Adipocyte (in vitro differentiated cells): ENCODE measurements at regions not wholly inside any gene's neighbourhood (a gene's known extent, or its start where the extent isn't known, plus 50 kb on each side); places are given as distances from the start of the nearest gene placed in this dataset.

Experiments used
- DNase-seq: peaks from one replicate; pipeline ENCODE4 v3.0.0-alpha.2; 2015; ENCODE audit warnings: low read depth
- H3K27me3 ChIP-seq: replicated peaks from 2 replicates; pipeline ENCODE4 v1.7.0; 2013; ENCODE audit warnings: mild to moderate bottlenecking, low read length, moderate library complexity; ENCODE audit not compliant: control insufficient read depth, insufficient read depth
- H3K36me3 ChIP-seq: 2 replicates; pipeline ENCODE4 v1.7.0; 2013; ENCODE audit warnings: low read length, mild to moderate bottlenecking, moderate library complexity; ENCODE audit not compliant: control insufficient read depth, insufficient read depth, severe bottlenecking
- H3K4me1 ChIP-seq: 2 replicates; pipeline ENCODE4 v1.7.0; 2013; ENCODE audit warnings: mild to moderate bottlenecking, low read length, moderate library complexity; ENCODE audit not compliant: control insufficient read depth, insufficient read depth
- H3K4me3 ChIP-seq: 2 replicates; pipeline ENCODE4 v1.7.0; 2013; ENCODE audit warnings: mild to moderate bottlenecking, low read length, moderate library complexity
- H3K9ac ChIP-seq: 2 replicates; pipeline ENCODE4 v1.7.0; 2013; ENCODE audit warnings: mild to moderate bottlenecking, low read length, moderate library complexity
- H3K9me3 ChIP-seq: 2 replicates; pipeline ENCODE4 v1.7.0; 2013; ENCODE audit warnings: mild to moderate bottlenecking, low read length, moderate library complexity; ENCODE audit not compliant: control insufficient read depth

GRCh38 chr10:4648999-4649398 is 177.0 kb upstream of the AKR1E2 start:
- Histone ChIP-seq H3K27me3 (no peaks in the 10 kb centered on the region), H3K9me3 (no peaks in the 10 kb centered on the region), H3K9ac (no peak overlapping the region), H3K4me1 (peaks cover 16% of the 10 kb centered on the region), H3K36me3 (no peaks in the 10 kb centered on the region), H3K4me3 (no peak overlapping the region)
- DNase-seq: no peak

DNA sequence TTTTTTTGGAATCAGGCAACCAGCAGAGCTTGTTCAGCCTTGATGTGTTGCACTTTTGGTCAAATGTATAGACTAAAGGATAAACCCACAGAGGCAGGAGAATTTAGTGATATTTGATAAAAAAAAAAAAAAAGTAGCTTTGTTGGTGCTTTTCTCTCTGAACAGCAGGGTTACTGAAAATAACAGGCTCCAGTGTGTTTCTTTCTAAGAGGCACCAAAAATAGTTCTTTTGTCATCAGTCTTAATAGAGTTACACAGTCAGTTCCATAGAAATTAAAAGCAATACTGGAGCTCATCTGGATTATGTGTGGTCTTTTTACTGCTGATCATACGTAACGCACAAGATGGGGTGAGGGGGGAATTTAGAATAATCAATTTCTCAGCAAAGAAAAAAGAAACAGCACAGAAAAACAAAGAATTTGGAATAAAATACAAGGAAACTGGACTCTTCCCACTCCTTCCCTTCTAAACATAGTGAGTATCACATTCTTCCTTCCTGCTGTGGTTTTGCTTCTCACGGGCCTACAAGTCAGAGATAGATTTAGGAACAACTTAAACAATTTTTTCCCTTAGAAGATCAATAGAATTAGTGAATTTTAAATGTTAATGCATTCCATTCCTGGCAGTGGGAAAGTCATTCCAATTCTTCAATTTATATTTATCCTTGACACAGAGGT is 178.8 kb upstream of the AKR1E2 start:
- H3K36me3 ChIP-seq: no peaks in the 10 kb centered on the region

DNA sequence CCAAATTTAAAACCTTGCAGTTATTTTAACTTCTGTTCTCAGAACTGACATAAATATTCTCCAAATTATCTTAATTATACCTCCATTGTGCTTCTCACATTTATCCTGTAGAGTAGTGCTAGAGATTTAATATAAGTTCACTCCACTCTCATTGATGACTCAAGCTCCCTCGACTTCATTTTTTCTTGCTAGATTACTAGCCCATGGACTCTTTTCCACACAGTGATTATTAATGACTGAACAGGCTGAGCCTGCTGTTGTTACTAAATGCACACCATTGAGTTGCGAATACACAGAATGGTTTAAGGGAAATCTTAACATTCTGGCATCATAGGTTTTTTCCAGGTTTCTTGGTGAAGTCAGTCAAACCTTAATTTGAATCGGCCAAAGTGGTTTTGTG is 179.5 kb upstream of the AKR1E2 start:
- no peak overlapping the region for H3K9ac ChIP-seq
- no peak for DNase-seq
- no peaks in the 10 kb centered on the region for H3K27me3 ChIP-seq
- peaks cover 12% of the 10 kb centered on the region for H3K4me1 ChIP-seq
- no peaks in the 10 kb centered on the region for H3K36me3 ChIP-seq
- H3K4me3 ChIP-seq: no peak overlapping the region
- H3K9me3 ChIP-seq: no peaks in the 10 kb centered on the region

More for the DNA sequence above, 178.8 kb upstream of the AKR1E2 start:
- no peak for DNase-seq
- H3K4me1 ChIP-seq: peaks cover 14% of the 10 kb centered on the region
- no peaks in the 10 kb centered on the region for H3K9me3 ChIP-seq
- no peak overlapping the region for H3K9ac ChIP-seq
- no peaks in the 10 kb centered on the region for H3K27me3 ChIP-seq
- H3K4me3 ChIP-seq: no peak overlapping the region

- Histone ChIP-seq H3K27me3 (no peaks in the 10 kb centered on the region), H3K9me3 (no peaks in the 10 kb centered on the region), H3K4me3 (no peak overlapping the region), H3K9ac (no peak overlapping the region), H3K36me3 (no peaks in the 10 kb centered on the region), H3K4me1 (peaks cover 17% of the 10 kb centered on the region)
- DNase-seq: no peak
These were observed 180.2 kb upstream of the AKR1E2 start for GRCh38 chr10:4645836-4646235.

- Histone ChIP-seq H3K9ac (no peak overlapping the region), H3K4me1 (peaks cover 24% of the 10 kb centered on the region), H3K4me3 (no peak overlapping the region), H3K9me3 (no peaks in the 10 kb centered on the region), H3K27me3 (no peaks in the 10 kb centered on the region), H3K36me3 (no peaks in the 10 kb centered on the region)
- DNase-seq: no peak
These were observed 182.5 kb upstream of the AKR1E2 start for GRCh38 chr10:4643471-4643870.

DNA sequence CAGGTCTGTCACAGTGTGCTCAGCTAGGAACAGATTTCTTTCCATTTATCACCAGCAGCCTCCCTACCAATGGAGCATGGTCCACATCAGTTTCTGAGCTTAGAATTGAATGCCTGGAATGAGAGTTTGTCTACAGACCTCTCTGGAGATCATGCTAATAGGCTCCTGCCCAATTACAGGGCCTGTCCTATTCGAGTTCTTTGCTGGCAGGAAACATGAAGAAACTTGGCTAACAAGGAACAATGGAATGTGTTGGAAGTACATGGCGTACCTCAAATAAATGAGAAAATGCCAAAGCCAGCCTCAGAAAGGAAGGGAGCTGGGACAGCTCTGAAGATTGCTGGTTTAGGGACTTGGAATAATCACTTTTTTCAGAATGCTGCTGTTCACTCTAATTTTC is 186.0 kb upstream of the AKR1E2 start:
- no peak for DNase-seq
- Histone ChIP-seq H3K36me3 (no peaks in the 10 kb centered on the region), H3K9me3 (no peaks in the 10 kb centered on the region), H3K4me1 (peaks cover 40% of the 10 kb centered on the region), H3K27me3 (no peaks in the 10 kb centered on the region), H3K9ac (peak overlapping the region; percentile 90), H3K4me3 (peak overlapping the region; percentile 70)

GRCh38 chr10:4638099-4638498 is 187.9 kb upstream of the AKR1E2 start:
- no peak for DNase-seq
- Histone ChIP-seq H3K36me3 (no peaks in the 10 kb centered on the region), H3K4me1 (peaks cover 49% of the 10 kb centered on the region), H3K4me3 (no peak overlapping the region), H3K9ac (no peak overlapping the region), H3K9me3 (no peaks in the 10 kb centered on the region), H3K27me3 (no peaks in the 10 kb centered on the region)

GRCh38 chr10:4637657-4638056 is 188.3 kb upstream of the AKR1E2 start:
- Histone ChIP-seq H3K9ac (no peak overlapping the region), H3K4me1 (peaks cover 53% of the 10 kb centered on the region), H3K9me3 (no peaks in the 10 kb centered on the region), H3K27me3 (no peaks in the 10 kb centered on the region), H3K36me3 (no peaks in the 10 kb centered on the region), H3K4me3 (no peak overlapping the region)
- no peak for DNase-seq

DNA sequence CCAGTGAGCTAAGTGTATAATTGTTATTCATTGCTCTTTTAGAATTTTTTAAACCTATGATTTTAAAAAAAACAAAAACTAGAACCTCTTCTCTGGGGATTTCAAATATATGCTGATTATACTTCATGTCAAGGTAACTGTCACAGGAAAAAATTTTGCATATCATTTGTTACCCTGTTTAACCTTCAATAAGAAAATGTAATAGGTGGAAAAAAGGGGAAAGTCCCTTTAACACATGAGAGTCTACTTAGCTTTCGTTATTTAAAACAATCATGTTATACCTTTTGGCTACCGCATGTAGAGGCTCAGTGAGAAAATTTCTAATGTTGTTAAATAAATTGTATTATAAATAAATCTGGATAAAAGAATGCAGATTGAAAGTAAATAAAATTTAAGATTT is 190.1 kb upstream of the AKR1E2 start:
- peaks cover 49% of the 10 kb centered on the region for H3K4me1 ChIP-seq
- H3K9ac ChIP-seq: peak overlapping the region; percentile 58
- no peaks in the 10 kb centered on the region for H3K27me3 ChIP-seq
- no peaks in the 10 kb centered on the region for H3K9me3 ChIP-seq
- H3K36me3 ChIP-seq: no peaks in the 10 kb centered on the region
- no peak overlapping the region for H3K4me3 ChIP-seq
- DNase-seq: no peak

DNA sequence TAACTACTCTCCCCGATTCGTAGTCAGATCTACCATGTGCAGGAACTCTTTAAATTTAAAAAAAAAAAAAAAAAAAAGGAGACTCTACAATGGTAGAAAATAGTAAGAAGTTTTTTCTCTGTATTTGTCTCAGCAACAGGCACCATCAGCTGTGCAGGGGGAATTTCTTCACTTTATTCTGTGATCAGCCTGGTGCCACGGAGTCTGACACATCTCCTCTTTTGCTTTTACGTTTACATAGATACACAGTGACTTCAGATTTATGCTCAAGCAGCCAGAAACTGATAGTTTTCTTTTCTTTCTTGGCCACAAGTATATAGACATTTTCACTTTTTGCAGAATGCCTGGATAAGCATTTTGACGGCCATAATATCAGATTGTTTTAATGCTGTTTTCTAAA is 190.6 kb upstream of the AKR1E2 start:
- no peak for DNase-seq
- no peaks in the 10 kb centered on the region for H3K9me3 ChIP-seq
- H3K9ac ChIP-seq: peak overlapping the region; percentile 58
- no peak overlapping the region for H3K4me3 ChIP-seq
- no peaks in the 10 kb centered on the region for H3K36me3 ChIP-seq
- no peaks in the 10 kb centered on the region for H3K27me3 ChIP-seq
- H3K4me1 ChIP-seq: peaks cover 44% of the 10 kb centered on the region

DNA sequence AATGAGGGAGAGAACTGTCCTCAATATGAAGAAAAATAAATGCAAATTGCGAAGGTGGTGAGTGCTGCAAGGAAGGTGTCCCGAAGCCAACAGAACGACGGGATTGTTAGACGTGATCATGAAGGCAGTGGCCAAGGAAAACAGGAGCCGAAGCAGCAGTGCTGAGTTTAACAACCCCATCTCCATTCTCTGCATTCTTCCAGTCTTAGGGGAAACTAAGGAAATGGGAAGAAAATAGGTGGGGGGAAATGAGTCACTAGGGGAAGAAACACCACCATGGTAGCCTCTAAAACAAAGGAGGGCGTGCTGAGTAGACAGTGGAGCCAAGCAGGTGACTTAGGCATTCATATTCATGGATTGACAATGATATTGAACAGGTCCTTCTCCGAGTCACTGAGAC is 192.2 kb upstream of the AKR1E2 start:
- no peak overlapping the region for H3K4me3 ChIP-seq
- no peak overlapping the region for H3K9ac ChIP-seq
- no peaks in the 10 kb centered on the region for H3K36me3 ChIP-seq
- DNase-seq: no peak
- H3K4me1 ChIP-seq: peaks cover 33% of the 10 kb centered on the region
- no peaks in the 10 kb centered on the region for H3K27me3 ChIP-seq
- H3K9me3 ChIP-seq: no peaks in the 10 kb centered on the region

- H3K36me3 ChIP-seq: no peaks in the 10 kb centered on the region
- H3K9me3 ChIP-seq: no peaks in the 10 kb centered on the region
- no peak for DNase-seq
- H3K4me1 ChIP-seq: peaks cover 28% of the 10 kb centered on the region
- no peaks in the 10 kb centered on the region for H3K27me3 ChIP-seq
- H3K4me3 ChIP-seq: no peak overlapping the region
- H3K9ac ChIP-seq: no peak overlapping the region
These were observed 192.8 kb upstream of the AKR1E2 start for GRCh38 chr10:4633186-4633585.
